Sigmoid colon (tissue), 6 donors: ENCODE measurements at regions not wholly inside any gene's neighbourhood (a gene's known extent, or its start where the extent isn't known, plus 50 kb on each side); places are given as distances from the start of the nearest gene placed in this dataset.
A peak's percentile ranks its signal among the peaks of the same experiment; 100 is the strongest.

Source experiments
- DNase-seq: peaks from one replicate; pipeline ENCODE4 v3.0.0-alpha.2; 2019
- H3K27ac ChIP-seq, 4 donors: fragments of 200-600 bp; sonication (generic); one replicate each; pipeline ENCODE4 v1.5.1; 2016 to 2019; ENCODE audit warnings: mild to moderate bottlenecking in 1 of 4
- H3K27me3 ChIP-seq, 3 donors: fragments of 200-600 bp; sonication (generic); one replicate each; pipeline ENCODE4 v1.5.1; 2019; ENCODE audit warnings: mild to moderate bottlenecking in 1 of 3
- H3K36me3 ChIP-seq, 4 donors: fragments of 200-600 bp; sonication (generic); one replicate each; pipeline ENCODE4 v1.5.1; 2016 to 2019
- H3K4me1 ChIP-seq, 4 donors: fragments of 200-600 bp; sonication (generic); one replicate each; pipeline ENCODE4 v1.5.1; 2017 to 2019
- H3K4me3 ChIP-seq, 4 donors: fragments of 200-600 bp; sonication (generic); one replicate each; pipeline ENCODE4 v1.5.1; 2017 to 2019; ENCODE audit warnings: mild to moderate bottlenecking in 2 of 4, moderate library complexity in 1 of 4
- H3K9me3 ChIP-seq, 4 donors: fragments of 200-600 bp in 3 of 4; sonication (generic) in 3 of 4; one replicate each; pipeline versions ENCODE4 v1.5.1 to v1.6.1; 2013 to 2019
- CTCF ChIP-seq, 4 experiments: fragments of 450-650 bp in 3 of 4; fragments of 200-600 bp in 1 of 4; IDR thresholded peaks; one replicate each; pipeline ENCODE4 v1.5.1; 2016 to 2019; ENCODE audit warnings: antibody characterized with exemption in 4 of 4, mild to moderate bottlenecking in 3 of 4, moderate library complexity in 2 of 4
- EP300 ChIP-seq, 4 donors: sonication (generic); formaldehyde crosslinking; IDR thresholded peaks; one replicate each; pipeline ENCODE4 v1.6.1; 2017; ENCODE audit warnings: antibody characterized with exemption in 4 of 4
- POLR2A ChIP-seq, 2 donors: fragments of 450-650 bp; IDR thresholded peaks; one replicate each; pipeline ENCODE4 v1.6.1; 2016; ENCODE audit warnings: antibody characterized with exemption in 2 of 2, mild to moderate bottlenecking in 2 of 2, moderate library complexity in 2 of 2
- POLR2AphosphoS5 ChIP-seq, 4 donors: sonication (generic); formaldehyde crosslinking; IDR thresholded peaks; one replicate each; pipeline ENCODE4 v1.6.1; 2017; ENCODE audit warnings: antibody characterized with exemption in 4 of 4
- WGBS, 2 donors: extraction: QIAGEN DNeasy Blood & Tissue Kit; methylation state at CpG; one replicate each; pipeline ENCODE4 v1.1.7; 2013; 5-methylcytosine and 5-hydroxymethylcytosine counted together
- intact Hi-C: fragments of 100-400 bp; cut with DNase I; formaldehyde crosslinking; loops from one replicate; pipeline ENCODE4 v1.15.1; 2023
- donor health status: healthy with polysubstance abuse.
- donor health status: healthy.

GRCh38 chr10:3542185-3542611 is 242.8 kb downstream of the KLF6 start:
- Histone ChIP-seq H3K27ac (peak overlapping the region in 3 of 4 donors; percentile 38 to 48 (median 43)), H3K9me3 (no peaks in the 10 kb centered on the region), H3K36me3 (no peaks in the 10 kb centered on the region), H3K4me1 (peaks cover 0 to 31% (median 26%) of the 10 kb centered on the region in 4 donors), H3K27me3 (no peaks in the 10 kb centered on the region), H3K4me3 (no peak overlapping the region)
- 85 to 87% methylated on average over 5 of the region's 5 CpGs for WGBS, 2 donors
- intact Hi-C loops, result no loop called here
- TF ChIP-seq EP300 (IDR thresholded peaks at IDR 0.05), result no peak
- TF ChIP-seq POLR2AphosphoS5 (IDR thresholded peaks at IDR 0.05), result peak in 1 of 4 donors; percentile 61
- no peak for TF ChIP-seq POLR2A (IDR thresholded peaks at IDR 0.05)
- no peak for TF ChIP-seq CTCF (IDR thresholded peaks at IDR 0.05)
- DNase-seq, result no peak

GRCh38 chr10:3539696-3540383 is 245.2 kb downstream of the KLF6 start:
- H3K4me1 ChIP-seq, result peaks cover 0 to 31% (median 26%) of the 10 kb centered on the region in 4 donors
- TF ChIP-seq CTCF (IDR thresholded peaks at IDR 0.05) (no peak), POLR2A (IDR thresholded peaks at IDR 0.05) (no peak), POLR2AphosphoS5 (IDR thresholded peaks at IDR 0.05) (no peak), EP300 (IDR thresholded peaks at IDR 0.05) (no peak)
- no peaks in the 10 kb centered on the region for H3K36me3 ChIP-seq
- H3K9me3 ChIP-seq, result no peaks in the 10 kb centered on the region
- 94 to 95% methylated on average over 20 of the region's 20 CpGs for WGBS, 2 donors
- H3K27me3 ChIP-seq, result no peaks in the 10 kb centered on the region
- no peak overlapping the region for H3K4me3 ChIP-seq
- no peak for DNase-seq
- intact Hi-C loops, result no loop called here
- H3K27ac ChIP-seq, result peak overlapping the region; percentile 53 to 91 (median 78)

DNA sequence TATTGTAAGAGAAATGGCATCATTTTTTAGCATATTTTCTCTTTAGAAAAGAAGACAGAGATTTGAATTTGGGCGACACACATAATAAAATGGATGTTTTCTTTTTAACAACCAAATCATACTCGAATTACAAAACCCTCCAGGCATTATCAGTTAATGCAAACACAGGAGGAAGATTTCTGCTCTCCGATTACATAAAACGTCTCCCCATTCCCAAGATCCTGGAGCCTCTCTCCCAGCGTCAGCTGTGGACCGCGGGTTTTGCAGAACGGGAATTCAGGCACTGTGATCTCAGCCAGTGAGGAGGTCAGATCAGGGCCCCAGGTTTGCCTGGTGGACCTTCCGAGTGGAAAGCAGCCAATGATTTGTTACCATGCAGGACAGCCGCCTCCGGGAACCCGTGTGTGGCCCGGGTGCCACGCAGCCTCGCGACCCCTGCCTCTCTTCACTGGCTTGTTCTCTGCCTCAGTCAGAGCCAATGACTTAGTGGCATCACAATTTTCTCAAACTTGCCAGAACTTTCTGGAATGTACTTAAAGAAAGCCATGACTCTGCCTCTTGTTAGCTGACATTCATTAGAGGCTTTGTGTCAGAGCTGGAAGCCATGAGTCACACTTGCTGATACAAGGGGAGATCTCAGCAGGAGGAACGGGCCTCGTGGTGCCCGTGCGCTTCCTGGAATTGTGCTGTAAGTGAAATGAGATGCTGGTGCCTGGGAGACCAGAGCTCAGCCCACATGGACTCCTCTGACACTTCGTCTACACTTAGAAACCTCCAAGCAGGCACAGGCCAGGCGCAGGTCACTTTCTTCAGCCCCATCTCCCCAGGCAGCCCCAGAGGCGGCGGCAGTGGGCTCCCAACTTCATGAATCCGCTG is 246.1 kb downstream of the KLF6 start:
- H3K9me3 ChIP-seq, result no peaks in the 10 kb centered on the region
- H3K4me1 ChIP-seq, result peaks cover 0 to 31% (median 26%) of the 10 kb centered on the region in 4 donors
- H3K4me3 ChIP-seq, result peak overlapping the region in 2 of 4 donors; percentile 11 to 18
- H3K27me3 ChIP-seq, result no peaks in the 10 kb centered on the region
- intact Hi-C loops, result no loop called here
- TF ChIP-seq POLR2AphosphoS5 (IDR thresholded peaks at IDR 0.05) (peak; percentile 32 to 96 (median 78)), CTCF (IDR thresholded peaks at IDR 0.05) (no peak), EP300 (IDR thresholded peaks at IDR 0.05) (peak in 3 of 4 donors; percentile 68 to 97 (median 85)), POLR2A (IDR thresholded peaks at IDR 0.05) (no peak)
- H3K36me3 ChIP-seq, result no peaks in the 10 kb centered on the region
- WGBS, 2 donors, result 79% methylated on average over 25 of the region's 25 CpGs
- H3K27ac ChIP-seq, result peak overlapping the region; percentile 53 to 91 (median 78)
- DNase-seq, result peak; percentile 84

GRCh38 chr10:3538291-3538655 is 246.7 kb downstream of the KLF6 start:
- 29 to 65% methylated on average over 6 of the region's 6 CpGs for WGBS, 2 donors
- DNase-seq, result no peak
- Histone ChIP-seq H3K4me3 (no peak overlapping the region), H3K9me3 (no peaks in the 10 kb centered on the region), H3K27me3 (no peaks in the 10 kb centered on the region), H3K27ac (peak overlapping the region; percentile 53 to 91 (median 78)), H3K36me3 (no peaks in the 10 kb centered on the region), H3K4me1 (peaks cover 0 to 31% (median 26%) of the 10 kb centered on the region in 4 donors)
- TF ChIP-seq POLR2AphosphoS5 (IDR thresholded peaks at IDR 0.05) (peak in 1 of 4 donors; percentile 24), POLR2A (IDR thresholded peaks at IDR 0.05) (no peak)
- intact Hi-C loops, result no loop called here

DNA sequence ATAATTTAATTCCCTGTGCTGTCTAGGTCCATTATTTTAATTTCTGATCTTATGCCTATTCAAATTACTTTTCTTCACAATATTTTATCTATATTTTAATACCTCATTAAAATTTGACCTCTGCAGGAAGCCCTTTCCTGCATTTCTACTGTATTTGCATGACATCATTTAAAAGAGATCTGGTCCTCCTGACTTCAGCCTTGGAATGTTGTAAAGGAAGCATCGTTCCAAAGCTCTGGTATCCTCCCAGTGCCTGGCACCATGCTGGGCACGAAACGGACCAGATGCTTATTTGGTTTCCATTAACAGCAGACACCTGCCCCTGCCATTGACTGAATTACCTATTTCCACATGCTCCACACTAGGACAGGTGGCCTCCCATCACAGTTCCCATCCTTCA is 247.5 kb downstream of the KLF6 start:
- Histone ChIP-seq H3K36me3 (no peaks in the 10 kb centered on the region), H3K4me1 (peaks cover 0 to 28% (median 25%) of the 10 kb centered on the region in 4 donors), H3K4me3 (no peak overlapping the region), H3K9me3 (no peaks in the 10 kb centered on the region), H3K27me3 (no peaks in the 10 kb centered on the region), H3K27ac (peak overlapping the region in 3 of 4 donors; percentile 74 to 91 (median 82))
- TF ChIP-seq EP300 (IDR thresholded peaks at IDR 0.05) (no peak), CTCF (IDR thresholded peaks at IDR 0.05) (no peak)
- WGBS, 2 donors, result 92 to 93% methylated on average over 3 of the region's 3 CpGs
- intact Hi-C loops, result no loop called here
- DNase-seq, result no peak
